ENCODE measurements at regions not wholly inside any gene's neighbourhood (a gene's known extent, or its start where the extent isn't known, plus 50 kb on each side); places are given as distances from the start of the nearest gene placed in this dataset.
"Not testable (repeated sequence)": the region's sequence is repeated elsewhere in the genome, so short reads cannot be mapped to it uniquely, and the experiment has no call there.

GRCh38 chr3:175969456-175969855, 1110.3 kb downstream of the NAALADL2 start:
- no peak overlapping the region for H3K9ac ChIP-seq (ENCODE audit: low read length)
- H3K4me1 ChIP-seq (ENCODE audit: insufficient read depth, low read length), result no peaks in the 10 kb centered on the region
- no peaks in the 10 kb centered on the region for H3K36me3 ChIP-seq (ENCODE audit: insufficient read depth, low read length)
- H3K27me3 ChIP-seq (ENCODE audit: control insufficient read depth in 1 of 2, insufficient read depth in 2 of 2, low read length in 2 of 2), result no peaks in the 10 kb centered on the region
- H3K9me3 ChIP-seq (ENCODE audit: low read length), result no peaks in the 10 kb centered on the region
- H3K27ac ChIP-seq (ENCODE audit: low read depth, low read length), result no peak overlapping the region
- no peak overlapping the region for H3K4me3 ChIP-seq (ENCODE audit: low read depth in 1 of 2, low read length in 2 of 2)

GRCh38 chr3:175965036-175965435, 1105.9 kb downstream of the NAALADL2 start:
- no peaks in the 10 kb centered on the region for H3K27me3 ChIP-seq (ENCODE audit: control insufficient read depth in 1 of 2, insufficient read depth in 2 of 2, low read length in 2 of 2)
- no peaks in the 10 kb centered on the region for H3K4me1 ChIP-seq (ENCODE audit: insufficient read depth, low read length)
- no peaks in the 10 kb centered on the region for H3K9me3 ChIP-seq (ENCODE audit: low read length)
- H3K4me3 ChIP-seq (ENCODE audit: low read depth in 1 of 2, low read length in 2 of 2), result no peak overlapping the region
- H3K9ac ChIP-seq (ENCODE audit: low read length), result no peak overlapping the region
- no peaks in the 10 kb centered on the region for H3K36me3 ChIP-seq (ENCODE audit: insufficient read depth, low read length)
- H3K27ac ChIP-seq (ENCODE audit: low read depth, low read length), result no peak overlapping the region

GRCh38 chr3:175957427-175957826, 1098.3 kb downstream of the NAALADL2 start:
- no peaks in the 10 kb centered on the region for H3K36me3 ChIP-seq (ENCODE audit: insufficient read depth, low read length)
- H3K27ac ChIP-seq (ENCODE audit: low read depth, low read length), result no peak overlapping the region
- no peaks in the 10 kb centered on the region for H3K9me3 ChIP-seq (ENCODE audit: low read length)
- no peaks in the 10 kb centered on the region for H3K4me1 ChIP-seq (ENCODE audit: insufficient read depth, low read length)
- no peaks in the 10 kb centered on the region for H3K27me3 ChIP-seq (ENCODE audit: control insufficient read depth in 1 of 2, insufficient read depth in 2 of 2, low read length in 2 of 2)
- H3K9ac ChIP-seq (ENCODE audit: low read length), result no peak overlapping the region
- no peak overlapping the region for H3K4me3 ChIP-seq (ENCODE audit: low read depth in 1 of 2, low read length in 2 of 2)

GRCh38 chr3:175956964-175957363, 1097.8 kb downstream of the NAALADL2 start:
- Histone ChIP-seq H3K36me3 (ENCODE audit: insufficient read depth, low read length) (no peaks in the 10 kb centered on the region), H3K9me3 (ENCODE audit: low read length) (no peaks in the 10 kb centered on the region), H3K4me3 (ENCODE audit: low read depth in 1 of 2, low read length in 2 of 2) (no peak overlapping the region), H3K4me1 (ENCODE audit: insufficient read depth, low read length) (no peaks in the 10 kb centered on the region), H3K27me3 (ENCODE audit: control insufficient read depth in 1 of 2, insufficient read depth in 2 of 2, low read length in 2 of 2) (no peaks in the 10 kb centered on the region), H3K27ac (ENCODE audit: low read depth, low read length) (no peak overlapping the region), H3K9ac (ENCODE audit: low read length) (no peak overlapping the region)

GRCh38 chr3:175951047-175951694, 1092.0 kb downstream of the NAALADL2 start:
- H3K4me3 ChIP-seq (ENCODE audit: low read depth in 1 of 2, low read length in 2 of 2), result no peak overlapping the region
- no peak overlapping the region for H3K9ac ChIP-seq (ENCODE audit: low read length)
- H3K27me3 ChIP-seq (ENCODE audit: control insufficient read depth in 1 of 2, insufficient read depth in 2 of 2, low read length in 2 of 2), result no peaks in the 10 kb centered on the region
- no peaks in the 10 kb centered on the region for H3K9me3 ChIP-seq (ENCODE audit: low read length)
- no peak overlapping the region for H3K27ac ChIP-seq (ENCODE audit: low read depth, low read length)
- peaks cover 11% of the 10 kb centered on the region for H3K4me1 ChIP-seq (ENCODE audit: insufficient read depth, low read length)
- no peaks in the 10 kb centered on the region for H3K36me3 ChIP-seq (ENCODE audit: insufficient read depth, low read length)

- no peak overlapping the region for H3K27ac ChIP-seq (ENCODE audit: low read depth, low read length)
- no peaks in the 10 kb centered on the region for H3K36me3 ChIP-seq (ENCODE audit: insufficient read depth, low read length)
- no peak overlapping the region for H3K9ac ChIP-seq (ENCODE audit: low read length)
- no peaks in the 10 kb centered on the region for H3K9me3 ChIP-seq (ENCODE audit: low read length)
- no peaks in the 10 kb centered on the region for H3K27me3 ChIP-seq (ENCODE audit: control insufficient read depth in 1 of 2, insufficient read depth in 2 of 2, low read length in 2 of 2)
- H3K4me3 ChIP-seq (ENCODE audit: low read depth in 1 of 2, low read length in 2 of 2), result no peak overlapping the region
- peaks cover 11% of the 10 kb centered on the region for H3K4me1 ChIP-seq (ENCODE audit: insufficient read depth, low read length)
Observed at GRCh38 chr3:175948041-175948440, 1088.9 kb downstream of the NAALADL2 start.

- Histone ChIP-seq H3K27me3 (ENCODE audit: control insufficient read depth in 1 of 2, insufficient read depth in 2 of 2, low read length in 2 of 2) (no peaks in the 10 kb centered on the region), H3K27ac (ENCODE audit: low read depth, low read length) (no peak overlapping the region), H3K36me3 (ENCODE audit: insufficient read depth, low read length) (no peaks in the 10 kb centered on the region), H3K4me3 (ENCODE audit: low read depth in 1 of 2, low read length in 2 of 2) (no peak overlapping the region), H3K4me1 (ENCODE audit: insufficient read depth, low read length) (no peaks in the 10 kb centered on the region), H3K9me3 (ENCODE audit: low read length) (no peaks in the 10 kb centered on the region), H3K9ac (ENCODE audit: low read length) (no peak overlapping the region)
Observed at GRCh38 chr3:175941352-175941751, 1082.2 kb downstream of the NAALADL2 start.

GRCh38 chr3:175940881-175941280, 1081.7 kb downstream of the NAALADL2 start:
- Histone ChIP-seq H3K9ac (ENCODE audit: low read length) (no peak overlapping the region), H3K27ac (ENCODE audit: low read depth, low read length) (no peak overlapping the region), H3K9me3 (ENCODE audit: low read length) (no peaks in the 10 kb centered on the region), H3K27me3 (ENCODE audit: control insufficient read depth in 1 of 2, insufficient read depth in 2 of 2, low read length in 2 of 2) (no peaks in the 10 kb centered on the region), H3K4me3 (ENCODE audit: low read depth in 1 of 2, low read length in 2 of 2) (no peak overlapping the region), H3K4me1 (ENCODE audit: insufficient read depth, low read length) (no peaks in the 10 kb centered on the region), H3K36me3 (ENCODE audit: insufficient read depth, low read length) (no peaks in the 10 kb centered on the region)

- no peaks in the 10 kb centered on the region for H3K27me3 ChIP-seq (ENCODE audit: control insufficient read depth in 1 of 2, insufficient read depth in 2 of 2, low read length in 2 of 2)
- no peaks in the 10 kb centered on the region for H3K9me3 ChIP-seq (ENCODE audit: low read length)
- no peaks in the 10 kb centered on the region for H3K4me1 ChIP-seq (ENCODE audit: insufficient read depth, low read length)
- H3K27ac ChIP-seq (ENCODE audit: low read depth, low read length), result no peak overlapping the region
- H3K9ac ChIP-seq (ENCODE audit: low read length), result no peak overlapping the region
- H3K36me3 ChIP-seq (ENCODE audit: insufficient read depth, low read length), result no peaks in the 10 kb centered on the region
- no peak overlapping the region for H3K4me3 ChIP-seq (ENCODE audit: low read depth in 1 of 2, low read length in 2 of 2)
Observed at GRCh38 chr3:175940243-175940642, 1081.1 kb downstream of the NAALADL2 start.

- not testable (repeated sequence) for H3K4me1 ChIP-seq (ENCODE audit: insufficient read depth, low read length); H3K36me3 ChIP-seq (ENCODE audit: insufficient read depth, low read length); H3K27me3 ChIP-seq (ENCODE audit: control insufficient read depth in 1 of 2, insufficient read depth in 2 of 2, low read length in 2 of 2); H3K27ac ChIP-seq (ENCODE audit: low read depth, low read length); H3K4me3 ChIP-seq (ENCODE audit: low read depth in 1 of 2, low read length in 2 of 2); H3K9ac ChIP-seq (ENCODE audit: low read length); H3K9me3 ChIP-seq (ENCODE audit: low read length)
Observed at GRCh38 chr3:175937367-175937766, 1078.2 kb downstream of the NAALADL2 start.

GRCh38 chr3:175932586-175932985, 1073.5 kb downstream of the NAALADL2 start:
- H3K4me3 ChIP-seq (ENCODE audit: low read depth in 1 of 2, low read length in 2 of 2), result no peak overlapping the region

GRCh38 chr3:175919133-175919532, 1060.0 kb downstream of the NAALADL2 start:
- Histone ChIP-seq H3K27ac (ENCODE audit: low read depth, low read length) (no peak overlapping the region), H3K27me3 (ENCODE audit: control insufficient read depth in 1 of 2, insufficient read depth in 2 of 2, low read length in 2 of 2) (no peaks in the 10 kb centered on the region), H3K36me3 (ENCODE audit: insufficient read depth, low read length) (no peaks in the 10 kb centered on the region), H3K4me3 (ENCODE audit: low read depth in 1 of 2, low read length in 2 of 2) (no peak overlapping the region), H3K9ac (ENCODE audit: low read length) (no peak overlapping the region), H3K9me3 (ENCODE audit: low read length) (no peaks in the 10 kb centered on the region), H3K4me1 (ENCODE audit: insufficient read depth, low read length) (no peaks in the 10 kb centered on the region)

More at GRCh38 chr3:175932586-175932985, 1073.5 kb downstream of the NAALADL2 start:
- Histone ChIP-seq H3K4me1 (ENCODE audit: insufficient read depth, low read length) (no peaks in the 10 kb centered on the region), H3K27ac (ENCODE audit: low read depth, low read length) (no peak overlapping the region), H3K27me3 (ENCODE audit: control insufficient read depth in 1 of 2, insufficient read depth in 2 of 2, low read length in 2 of 2) (no peaks in the 10 kb centered on the region), H3K36me3 (ENCODE audit: insufficient read depth, low read length) (no peaks in the 10 kb centered on the region), H3K9ac (ENCODE audit: low read length) (no peak overlapping the region), H3K9me3 (ENCODE audit: low read length) (no peaks in the 10 kb centered on the region)
